ENCODE measurements at regions not wholly inside any gene's neighbourhood (a gene's known extent, or its start where the extent isn't known, plus 50 kb on each side); places are given as distances from the start of the nearest gene placed in this dataset.

GRCh38 chr5:100423330-100423729, 111.8 kb upstream of the FAM174A start:
- Mint-ChIP-seq H3K36me3 (peaks cover 3 to 6% of the 10 kb centered on the region in 2 donors), H3K4me1 (no peaks in the 10 kb centered on the region), H3K27ac (peak overlapping the region in 1 of 7 donors; percentile 29), H3K9me3 (peaks cover 0 to 22% (median 13%) of the 10 kb centered on the region in 8 donors), H3K27me3 (peaks cover 0 to 5% of the 10 kb centered on the region in 2 donors), H3K4me3 (no peak overlapping the region)
- Histone ChIP-seq H3K27me3 (ENCODE audit: insufficient read depth, low read length) (no peaks in the 10 kb centered on the region), H3K4me3 (ENCODE audit: low read length in 2 of 2) (no peak overlapping the region), H3K9me3 (ENCODE audit: control insufficient read depth in 1 of 2, low read length in 2 of 2) (no peaks in the 10 kb centered on the region), H3K4me1 (ENCODE audit: insufficient read depth, low read length) (no peaks in the 10 kb centered on the region), H3K36me3 (ENCODE audit: insufficient read depth, low read length) (no peaks in the 10 kb centered on the region), H3K27ac (ENCODE audit: low read depth, low read length) (no peak overlapping the region)
- no peak for DNase-seq
- POLR2A ChIA-PET (ENCODE audit: partially characterized antibody), result no interaction called here
- intact Hi-C loops (cut with micrococcal nuclease), result no loop called here
- CTCF ChIA-PET (ENCODE audit: partially characterized antibody), result no interaction called here

- CTCF ChIA-PET (ENCODE audit: partially characterized antibody), result no interaction called here
- Mint-ChIP-seq H3K27me3 (peaks cover 0 to 6% of the 10 kb centered on the region in 2 donors), H3K27ac (no peak overlapping the region), H3K9me3 (peaks cover 0 to 22% (median 13%) of the 10 kb centered on the region in 8 donors), H3K4me1 (no peaks in the 10 kb centered on the region), H3K4me3 (no peak overlapping the region), H3K36me3 (peaks cover 3 to 6% of the 10 kb centered on the region in 2 donors)
- intact Hi-C loops (cut with micrococcal nuclease), result no loop called here
- POLR2A ChIA-PET (ENCODE audit: partially characterized antibody), result no interaction called here
- H3K36me3 ChIP-seq (ENCODE audit: insufficient read depth, low read length), result no peaks in the 10 kb centered on the region
- no peak overlapping the region for H3K4me3 ChIP-seq (ENCODE audit: low read length in 2 of 2)
- H3K27ac ChIP-seq (ENCODE audit: low read depth, low read length), result no peak overlapping the region
- no peaks in the 10 kb centered on the region for H3K4me1 ChIP-seq (ENCODE audit: insufficient read depth, low read length)
- no peaks in the 10 kb centered on the region for H3K27me3 ChIP-seq (ENCODE audit: insufficient read depth, low read length)
- no peak for DNase-seq
- no peaks in the 10 kb centered on the region for H3K9me3 ChIP-seq (ENCODE audit: control insufficient read depth in 1 of 2, low read length in 2 of 2)
These were observed 113.8 kb upstream of the FAM174A start for GRCh38 chr5:100421360-100421759.

GRCh38 chr5:100418231-100418630, 116.9 kb upstream of the FAM174A start:
- Histone ChIP-seq H3K27ac (ENCODE audit: low read depth, low read length) (no peak overlapping the region), H3K27me3 (ENCODE audit: insufficient read depth, low read length) (no peaks in the 10 kb centered on the region), H3K4me1 (ENCODE audit: insufficient read depth, low read length) (no peaks in the 10 kb centered on the region), H3K9me3 (ENCODE audit: control insufficient read depth in 1 of 2, low read length in 2 of 2) (no peaks in the 10 kb centered on the region), H3K36me3 (ENCODE audit: insufficient read depth, low read length) (no peaks in the 10 kb centered on the region), H3K4me3 (ENCODE audit: low read length in 2 of 2) (no peak overlapping the region)
- Mint-ChIP-seq H3K9me3 (peaks cover 0 to 1% (median 0%) of the 10 kb centered on the region in 8 donors), H3K36me3 (no peaks in the 10 kb centered on the region), H3K27ac (no peak overlapping the region), H3K4me3 (no peak overlapping the region), H3K27me3 (peaks cover 0 to 2% of the 10 kb centered on the region in 2 donors), H3K4me1 (no peaks in the 10 kb centered on the region)
- POLR2A ChIA-PET (ENCODE audit: partially characterized antibody), result no interaction called here
- DNase-seq, result no peak
- CTCF ChIA-PET (ENCODE audit: partially characterized antibody), result no interaction called here
- intact Hi-C loops (cut with micrococcal nuclease), result no loop called here

GRCh38 chr5:100409660-100410151, 125.5 kb upstream of the FAM174A start:
- no peak overlapping the region for H3K4me3 Mint-ChIP-seq
- H3K4me3 ChIP-seq (ENCODE audit: low read length in 2 of 2), result no peak overlapping the region
- H3K9me3 Mint-ChIP-seq, result no peaks in the 10 kb centered on the region
- H3K27ac Mint-ChIP-seq, result no peak overlapping the region
- POLR2A ChIA-PET (ENCODE audit: partially characterized antibody), result no interaction called here
- CTCF ChIA-PET (ENCODE audit: partially characterized antibody), result no interaction called here
- no peak overlapping the region for H3K27ac ChIP-seq (ENCODE audit: low read depth, low read length)
- no peaks in the 10 kb centered on the region for H3K9me3 ChIP-seq (ENCODE audit: control insufficient read depth in 1 of 2, low read length in 2 of 2)
- no peaks in the 10 kb centered on the region for H3K4me1 ChIP-seq (ENCODE audit: insufficient read depth, low read length)
- no peaks in the 10 kb centered on the region for H3K36me3 ChIP-seq (ENCODE audit: insufficient read depth, low read length)
- no peak for DNase-seq
- intact Hi-C loops (cut with micrococcal nuclease), result no loop called here
- H3K4me1 Mint-ChIP-seq, result no peaks in the 10 kb centered on the region
- no peaks in the 10 kb centered on the region for H3K27me3 ChIP-seq (ENCODE audit: insufficient read depth, low read length)
- H3K27me3 Mint-ChIP-seq, result peaks cover 1 to 2% of the 10 kb centered on the region in 2 donors
- no peaks in the 10 kb centered on the region for H3K36me3 Mint-ChIP-seq

GRCh38 chr5:100407053-100407452, 128.1 kb upstream of the FAM174A start:
- Mint-ChIP-seq H3K4me1 (no peaks in the 10 kb centered on the region), H3K4me3 (no peak overlapping the region), H3K9me3 (no peaks in the 10 kb centered on the region), H3K36me3 (no peaks in the 10 kb centered on the region), H3K27ac (no peak overlapping the region), H3K27me3 (peaks cover 1 to 2% of the 10 kb centered on the region in 2 donors)
- Histone ChIP-seq H3K9me3 (ENCODE audit: control insufficient read depth in 1 of 2, low read length in 2 of 2) (no peaks in the 10 kb centered on the region), H3K4me3 (ENCODE audit: low read length in 2 of 2) (no peak overlapping the region), H3K36me3 (ENCODE audit: insufficient read depth, low read length) (no peaks in the 10 kb centered on the region), H3K27ac (ENCODE audit: low read depth, low read length) (no peak overlapping the region), H3K4me1 (ENCODE audit: insufficient read depth, low read length) (no peaks in the 10 kb centered on the region), H3K27me3 (ENCODE audit: insufficient read depth, low read length) (no peaks in the 10 kb centered on the region)
- intact Hi-C loops (cut with micrococcal nuclease), result no loop called here
- POLR2A ChIA-PET (ENCODE audit: partially characterized antibody), result no interaction called here
- DNase-seq, result no peak
- CTCF ChIA-PET (ENCODE audit: partially characterized antibody), result interaction anchor here (1.4 kb wide), 1 partner anchor 24 kb away, joined by 5 read pairs; no protein-coding TSS in a partner anchor

- Histone ChIP-seq H3K4me3 (ENCODE audit: low read length in 2 of 2) (no peak overlapping the region), H3K27me3 (ENCODE audit: insufficient read depth, low read length) (no peaks in the 10 kb centered on the region), H3K36me3 (ENCODE audit: insufficient read depth, low read length) (no peaks in the 10 kb centered on the region), H3K4me1 (ENCODE audit: insufficient read depth, low read length) (no peaks in the 10 kb centered on the region), H3K27ac (ENCODE audit: low read depth, low read length) (no peak overlapping the region), H3K9me3 (ENCODE audit: control insufficient read depth in 1 of 2, low read length in 2 of 2) (no peaks in the 10 kb centered on the region)
- ChIA-PET CTCF (ENCODE audit: partially characterized antibody) (no interaction called here), POLR2A (ENCODE audit: partially characterized antibody) (no interaction called here)
- Mint-ChIP-seq H3K4me3 (no peak overlapping the region), H3K9me3 (no peaks in the 10 kb centered on the region), H3K27me3 (peaks cover 1 to 2% of the 10 kb centered on the region in 2 donors), H3K27ac (no peak overlapping the region), H3K4me1 (no peaks in the 10 kb centered on the region), H3K36me3 (no peaks in the 10 kb centered on the region)
- intact Hi-C loops (cut with micrococcal nuclease), result no loop called here
- DNase-seq, result no peak
These were observed 128.5 kb upstream of the FAM174A start for GRCh38 chr5:100406640-100407039.

- CTCF ChIA-PET (ENCODE audit: partially characterized antibody), result no interaction called here
These were observed 133.1 kb upstream of the FAM174A start for GRCh38 chr5:100402071-100402470.

GRCh38 chr5:100401149-100401548, 134.0 kb upstream of the FAM174A start:
- no peak overlapping the region for H3K4me3 Mint-ChIP-seq
- POLR2A ChIA-PET (ENCODE audit: partially characterized antibody), result no interaction called here
- H3K4me1 ChIP-seq (ENCODE audit: insufficient read depth, low read length), result no peaks in the 10 kb centered on the region
- H3K27me3 ChIP-seq (ENCODE audit: insufficient read depth, low read length), result no peaks in the 10 kb centered on the region
- no peak for DNase-seq
- no peak overlapping the region for H3K27ac ChIP-seq (ENCODE audit: low read depth, low read length)
- CTCF ChIA-PET (ENCODE audit: partially characterized antibody), result no interaction called here
- H3K36me3 ChIP-seq (ENCODE audit: insufficient read depth, low read length), result no peaks in the 10 kb centered on the region
- H3K9me3 ChIP-seq (ENCODE audit: control insufficient read depth in 1 of 2, low read length in 2 of 2), result no peaks in the 10 kb centered on the region
- H3K36me3 Mint-ChIP-seq, result no peaks in the 10 kb centered on the region
- intact Hi-C loops (cut with micrococcal nuclease), result no loop called here
- H3K9me3 Mint-ChIP-seq, result no peaks in the 10 kb centered on the region
- H3K27me3 Mint-ChIP-seq, result peaks cover 0 to 3% of the 10 kb centered on the region in 2 donors
- no peak overlapping the region for H3K27ac Mint-ChIP-seq
- no peaks in the 10 kb centered on the region for H3K4me1 Mint-ChIP-seq
- H3K4me3 ChIP-seq (ENCODE audit: low read length in 2 of 2), result no peak overlapping the region

More at GRCh38 chr5:100402071-100402470, 133.1 kb upstream of the FAM174A start:
- Histone ChIP-seq H3K27me3 (ENCODE audit: insufficient read depth, low read length) (no peaks in the 10 kb centered on the region), H3K36me3 (ENCODE audit: insufficient read depth, low read length) (no peaks in the 10 kb centered on the region), H3K9me3 (ENCODE audit: control insufficient read depth in 1 of 2, low read length in 2 of 2) (no peaks in the 10 kb centered on the region), H3K4me1 (ENCODE audit: insufficient read depth, low read length) (no peaks in the 10 kb centered on the region), H3K27ac (ENCODE audit: low read depth, low read length) (no peak overlapping the region), H3K4me3 (ENCODE audit: low read length in 2 of 2) (no peak overlapping the region)
- no peak for DNase-seq
- no peaks in the 10 kb centered on the region for H3K9me3 Mint-ChIP-seq
- peaks cover 0 to 3% of the 10 kb centered on the region in 2 donors for H3K27me3 Mint-ChIP-seq
- intact Hi-C loops (cut with micrococcal nuclease), result no loop called here
- H3K36me3 Mint-ChIP-seq, result no peaks in the 10 kb centered on the region
- H3K27ac Mint-ChIP-seq, result no peak overlapping the region
- no peak overlapping the region for H3K4me3 Mint-ChIP-seq
- no peaks in the 10 kb centered on the region for H3K4me1 Mint-ChIP-seq
- POLR2A ChIA-PET (ENCODE audit: partially characterized antibody), result no interaction called here
